ENCODE measurements at regions not wholly inside any gene's neighbourhood (a gene's known extent, or its start where the extent isn't known, plus 50 kb on each side); places are given as distances from the start of the nearest gene placed in this dataset.

- TF ChIP-seq RAD21 (IDR thresholded peaks at IDR 0.05; ENCODE audit: low read depth) (no peak), TAF1 (IDR thresholded peaks at IDR 0.05; ENCODE audit: low read depth) (no peak), EP300 (IDR thresholded peaks at IDR 0.05; ENCODE audit: borderline replicate concordance) (no peak), YY1 (IDR thresholded peaks at IDR 0.05; ENCODE audit: low read depth) (no peak), NFIC (IDR thresholded peaks at IDR 0.05) (no peak)
- TF ChIP-seq, protein P1, sequence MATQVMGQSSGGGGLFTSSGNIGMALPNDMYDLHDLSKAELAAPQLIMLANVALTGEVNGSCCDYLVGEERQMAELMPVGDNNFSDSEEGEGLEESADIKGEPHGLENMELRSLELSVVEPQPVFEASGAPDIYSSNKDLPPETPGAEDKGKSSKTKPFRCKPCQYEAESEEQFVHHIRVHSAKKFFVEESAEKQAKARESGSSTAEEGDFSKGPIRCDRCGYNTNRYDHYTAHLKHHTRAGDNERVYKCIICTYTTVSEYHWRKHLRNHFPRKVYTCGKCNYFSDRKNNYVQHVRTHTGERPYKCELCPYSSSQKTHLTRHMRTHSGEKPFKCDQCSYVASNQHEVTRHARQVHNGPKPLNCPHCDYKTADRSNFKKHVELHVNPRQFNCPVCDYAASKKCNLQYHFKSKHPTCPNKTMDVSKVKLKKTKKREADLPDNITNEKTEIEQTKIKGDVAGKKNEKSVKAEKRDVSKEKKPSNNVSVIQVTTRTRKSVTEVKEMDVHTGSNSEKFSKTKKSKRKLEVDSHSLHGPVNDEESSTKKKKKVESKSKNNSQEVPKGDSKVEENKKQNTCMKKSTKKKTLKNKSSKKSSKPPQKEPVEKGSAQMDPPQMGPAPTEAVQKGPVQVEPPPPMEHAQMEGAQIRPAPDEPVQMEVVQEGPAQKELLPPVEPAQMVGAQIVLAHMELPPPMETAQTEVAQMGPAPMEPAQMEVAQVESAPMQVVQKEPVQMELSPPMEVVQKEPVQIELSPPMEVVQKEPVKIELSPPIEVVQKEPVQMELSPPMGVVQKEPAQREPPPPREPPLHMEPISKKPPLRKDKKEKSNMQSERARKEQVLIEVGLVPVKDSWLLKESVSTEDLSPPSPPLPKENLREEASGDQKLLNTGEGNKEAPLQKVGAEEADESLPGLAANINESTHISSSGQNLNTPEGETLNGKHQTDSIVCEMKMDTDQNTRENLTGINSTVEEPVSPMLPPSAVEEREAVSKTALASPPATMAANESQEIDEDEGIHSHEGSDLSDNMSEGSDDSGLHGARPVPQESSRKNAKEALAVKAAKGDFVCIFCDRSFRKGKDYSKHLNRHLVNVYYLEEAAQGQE (IDR thresholded peaks at IDR 0.05; ENCODE audit: low read depth), result no peak
Observed at GRCh38 chr13:78383899-78384298, 219.5 kb downstream of the POU4F1 start.
